NCI-H2029 (cell line): ENCODE measurements at regions not wholly inside any gene's neighbourhood (a gene's known extent, or its start where the extent isn't known, plus 50 kb on each side); places are given as distances from the start of the nearest gene placed in this dataset.

ENCODE experiments used
- DNase-seq: peaks from one replicate; lab custom pipeline; 2025; lab: John Stamatoyannopoulos, UW

DNA sequence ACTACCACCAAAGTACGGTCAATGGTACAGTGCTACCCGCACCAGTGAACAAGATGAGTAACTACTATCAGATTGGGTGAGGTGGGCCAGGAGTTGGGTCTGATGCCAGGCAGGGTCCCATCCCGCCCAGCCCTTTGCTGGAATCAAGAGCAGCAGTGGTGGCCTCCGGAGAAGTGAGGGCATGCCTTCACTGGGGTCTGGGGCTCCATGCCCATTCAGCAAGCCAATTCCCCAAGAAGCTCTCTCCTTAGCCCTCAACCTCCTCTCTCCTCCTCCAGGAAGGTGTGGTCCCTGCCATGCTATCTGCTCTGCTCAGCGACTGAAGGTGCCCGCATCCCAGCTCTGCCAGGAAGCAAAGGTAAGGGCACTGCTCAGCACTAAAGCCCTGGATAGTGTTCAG, 62.7 kb upstream of the CPLX2 start:
- no peak for DNase-seq

DNA sequence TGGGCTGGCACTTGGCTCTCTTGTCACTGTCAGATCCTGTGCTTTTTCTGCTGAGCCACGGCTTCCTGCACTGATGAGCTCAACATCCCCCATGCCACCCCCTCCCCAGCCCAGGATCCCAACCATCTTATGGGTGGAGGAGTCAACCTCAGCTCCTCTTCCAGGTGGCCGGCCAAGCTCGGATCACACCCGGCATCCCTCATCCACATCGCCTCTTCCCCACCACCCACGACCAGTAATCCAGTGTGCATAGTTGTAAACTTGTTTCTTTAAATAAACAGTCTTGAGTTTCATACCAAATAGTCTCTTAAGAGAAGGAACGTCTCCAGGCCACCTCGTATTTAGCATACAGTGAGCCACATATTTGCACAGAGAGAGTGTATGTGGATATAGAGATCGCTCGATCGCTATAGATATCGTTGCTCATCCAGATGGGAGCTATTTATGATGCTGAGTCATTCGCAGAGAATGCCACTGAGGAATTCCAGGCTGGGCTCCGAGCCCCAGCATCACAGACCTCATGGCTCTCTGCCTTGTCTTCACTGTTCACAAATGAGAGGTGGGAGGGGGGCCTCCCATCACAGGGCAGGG, 61.8 kb upstream of the CPLX2 start:
- no peak for DNase-seq

DNA sequence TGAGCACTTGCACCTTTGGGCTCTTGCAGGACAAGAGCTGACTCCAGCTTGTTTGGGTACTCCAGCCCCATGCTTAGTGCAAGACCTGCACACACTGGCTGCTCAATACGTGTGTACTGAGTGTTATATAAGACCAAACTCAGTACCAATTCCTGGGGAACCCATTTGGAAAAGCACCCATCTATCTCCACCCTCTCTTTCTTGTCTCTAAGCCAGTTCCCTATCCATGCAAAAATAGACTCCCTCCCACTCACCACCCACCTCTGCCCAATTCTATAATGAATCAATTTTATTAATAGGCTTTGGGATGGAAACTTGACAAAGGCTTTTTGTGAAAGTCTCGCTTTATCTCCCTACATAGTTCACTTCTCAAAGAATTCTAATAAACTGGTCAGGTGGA, 60.9 kb upstream of the CPLX2 start:
- no peak for DNase-seq

DNA sequence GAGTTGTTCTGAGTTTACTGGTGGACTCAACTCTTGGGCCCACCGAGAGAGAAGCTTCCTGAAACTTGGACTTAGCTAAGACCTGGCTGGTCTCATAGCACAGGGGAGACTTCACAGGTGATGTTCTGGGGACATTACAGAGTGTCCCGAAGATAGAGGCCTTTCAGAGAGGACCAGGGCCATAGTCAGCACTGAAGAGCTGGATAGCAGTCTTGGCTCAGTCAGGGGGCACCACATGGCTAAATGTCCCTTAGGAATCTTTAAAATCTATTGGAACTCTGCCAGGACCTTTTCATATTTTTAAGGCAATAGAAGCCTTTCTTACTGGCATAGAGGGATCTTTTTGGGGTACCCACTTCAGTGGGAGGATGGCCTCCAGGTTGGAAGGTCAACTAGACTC, 59.8 kb upstream of the CPLX2 start:
- no peak for DNase-seq

DNA sequence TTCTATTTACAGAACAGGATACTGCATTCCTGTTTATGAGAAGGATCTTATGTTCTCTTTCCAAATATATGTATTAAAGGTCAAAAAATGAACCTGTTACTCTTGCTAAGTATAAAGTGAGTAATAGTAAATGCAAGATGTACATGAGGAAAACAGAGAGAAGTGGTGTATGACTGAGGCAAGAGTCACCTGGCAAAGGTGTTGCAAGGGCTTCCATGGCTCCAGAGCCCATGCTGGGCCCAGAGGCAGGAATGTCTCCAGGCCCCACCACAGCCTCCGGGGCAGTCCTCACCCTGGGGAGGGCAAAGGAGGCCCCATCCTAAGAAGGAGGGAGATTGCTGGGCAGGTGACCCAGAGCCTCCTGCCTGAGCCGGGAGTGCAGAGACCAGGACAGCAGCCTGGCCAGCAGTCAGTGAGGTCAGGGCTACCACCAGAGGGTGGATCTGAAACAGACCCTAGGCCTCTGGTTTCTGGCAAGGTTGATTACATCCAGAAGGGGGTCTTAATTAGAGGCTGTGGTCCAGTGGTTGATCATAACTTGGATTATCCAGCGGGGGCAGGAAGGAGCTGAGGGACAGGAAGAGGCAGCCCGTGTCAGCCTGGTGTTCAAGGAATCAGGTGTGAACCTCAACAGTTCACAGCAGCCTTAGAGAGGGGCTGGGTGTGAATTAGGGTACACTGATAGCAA, 57.3 kb upstream of the CPLX2 start:
- DNase-seq = no peak

DNA sequence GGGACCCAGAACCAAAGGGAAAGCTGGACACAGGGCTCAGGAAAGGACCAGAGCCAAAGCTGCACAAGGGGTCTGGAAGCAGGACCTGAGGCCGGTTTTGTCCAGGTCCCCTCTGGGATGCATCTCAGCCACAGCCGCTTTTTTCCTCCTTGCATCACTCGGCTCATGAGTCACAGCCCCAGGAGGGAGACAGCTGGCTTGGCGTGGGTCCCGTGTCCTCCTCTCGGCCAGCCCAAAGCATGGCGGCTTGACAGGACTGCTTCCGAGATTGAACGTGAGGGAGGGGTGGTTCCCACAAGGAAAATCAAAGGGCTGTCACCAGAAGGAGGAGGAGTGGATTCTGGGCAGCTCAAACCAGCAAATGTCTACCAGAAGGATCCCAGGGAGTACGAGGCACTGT, 56.7 kb upstream of the CPLX2 start:
- DNase-seq = no peak

DNA sequence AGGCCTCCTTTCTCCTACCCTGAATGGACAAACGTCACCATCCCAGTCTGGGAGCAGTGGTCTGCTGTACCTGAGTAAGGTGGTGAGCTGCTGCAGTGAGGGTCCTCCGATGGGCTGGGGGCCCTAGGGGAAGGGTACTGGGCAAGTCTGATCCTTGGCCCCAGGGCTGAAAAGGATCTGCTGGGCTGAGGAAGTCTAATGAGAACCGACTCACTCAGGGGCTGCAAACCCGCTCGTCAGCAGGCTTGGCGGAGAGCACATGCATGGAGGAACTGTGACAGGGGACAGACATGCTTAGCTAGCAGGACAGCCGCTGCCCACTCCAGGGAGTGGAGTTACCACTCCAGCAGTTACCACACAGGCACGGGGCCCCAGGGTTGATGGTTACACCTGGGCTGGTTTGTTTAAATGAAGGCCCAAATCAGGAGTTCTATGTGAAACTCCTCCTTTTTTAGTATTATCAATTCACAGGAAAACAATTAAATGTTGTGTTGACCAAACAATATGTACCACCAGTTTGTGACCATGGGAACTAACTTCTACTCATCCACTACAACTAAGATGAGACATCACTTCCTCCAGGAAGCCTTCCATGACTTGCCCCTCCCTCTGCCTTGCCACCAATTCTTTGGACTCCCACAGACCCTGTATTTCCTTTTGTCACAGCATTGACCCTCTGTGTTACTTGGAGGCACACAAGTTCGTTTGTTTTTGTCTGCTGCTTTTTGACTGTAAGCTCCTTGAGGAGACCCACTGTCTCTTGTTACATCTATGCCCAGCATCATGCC, 56.1 kb upstream of the CPLX2 start:
- no peak for DNase-seq

DNA sequence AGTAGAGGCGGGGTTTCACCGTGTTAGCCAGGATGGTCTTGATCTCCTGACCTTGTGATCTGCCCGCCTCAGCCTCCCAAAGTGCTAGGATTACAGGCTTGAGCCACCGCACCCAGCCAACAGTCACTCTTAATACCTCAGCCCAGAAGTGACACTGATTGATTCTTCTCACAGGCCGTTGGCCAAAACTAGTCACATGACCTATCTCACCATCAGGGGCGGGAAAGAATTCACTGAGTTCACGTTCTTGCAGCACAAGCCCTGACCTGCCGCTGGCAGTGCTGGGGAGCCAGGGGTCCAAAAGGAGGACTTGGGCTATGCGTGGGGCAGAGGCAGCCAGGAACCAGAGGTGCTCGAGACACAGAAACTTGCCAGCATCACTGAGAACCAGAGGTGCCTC, 55.0 kb upstream of the CPLX2 start:
- DNase-seq = no peak

DNA sequence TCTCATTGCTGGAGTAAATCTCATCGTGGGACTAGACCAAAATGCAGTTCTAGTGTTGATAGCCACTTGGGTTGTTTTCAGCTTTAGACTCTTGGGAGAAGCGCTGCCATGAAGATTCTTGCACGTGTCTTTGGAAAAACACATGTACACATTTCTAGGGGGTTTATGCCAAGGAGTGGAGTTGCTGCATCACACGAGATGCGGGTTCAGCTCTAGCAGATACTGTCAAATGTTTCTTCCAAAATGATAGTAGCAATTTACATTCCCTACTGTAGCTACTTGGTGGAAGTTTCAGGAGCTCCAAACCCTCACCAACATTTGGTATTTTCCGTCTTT, 52.3 kb upstream of the CPLX2 start:
- no peak for DNase-seq

DNA sequence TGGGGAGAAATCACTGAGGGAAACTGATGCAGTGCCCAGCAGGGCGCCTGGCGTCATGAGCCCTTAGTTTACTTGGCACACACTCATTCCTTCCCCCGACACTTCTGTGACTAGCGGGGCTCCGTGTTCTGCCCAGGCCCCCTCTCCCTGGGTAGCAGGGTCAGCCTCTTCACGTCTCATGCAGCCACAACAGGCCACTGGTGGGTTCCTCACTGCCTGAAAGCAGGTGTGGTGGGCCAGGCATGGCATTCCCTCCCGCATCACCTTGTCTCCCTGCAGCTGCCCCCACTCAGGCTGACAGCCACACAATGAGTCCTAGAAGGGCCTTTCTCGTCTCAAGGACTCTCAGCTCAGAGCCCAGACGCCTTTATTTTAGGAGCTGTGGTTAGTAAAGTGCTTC, 51.1 kb upstream of the CPLX2 start:
- no peak for DNase-seq
